Left renal pelvis (tissue), 4 donors: ENCODE measurements at regions not wholly inside any gene's neighbourhood (a gene's known extent, or its start where the extent isn't known, plus 50 kb on each side); places are given as distances from the start of the nearest gene placed in this dataset.
"Not testable (repeated sequence)": the region's sequence is repeated elsewhere in the genome, so short reads cannot be mapped to it uniquely, and the experiment has no call there.

Source experiments
- DNase-seq, 4 donors: peaks; one replicate each; pipeline ENCODE4 v3.0.0-alpha.2; 2013; ENCODE audit warnings: low read depth in 4 of 4, low spot score in 3 of 4

DNA sequence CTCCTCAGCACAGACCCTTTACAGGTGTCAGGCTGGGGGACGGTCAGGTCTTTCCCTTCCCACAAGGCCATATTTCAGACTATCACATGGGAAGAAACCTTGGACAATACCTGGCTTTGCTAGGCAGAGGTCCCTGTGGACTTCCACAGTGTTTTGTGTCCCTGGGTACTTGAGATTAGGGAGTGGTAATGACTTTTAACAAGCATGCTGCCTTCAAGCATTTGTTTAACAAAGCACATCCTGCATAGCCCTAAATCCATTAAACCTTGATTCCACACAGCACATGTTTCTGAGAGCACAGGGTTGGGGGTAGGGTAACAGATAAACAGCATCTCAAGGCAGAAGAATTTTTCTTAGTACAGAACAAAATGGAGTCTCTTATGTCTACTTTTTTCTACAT, 451.2 kb downstream of the PLOD2 start:
- DNase-seq = not testable (repeated sequence)

DNA sequence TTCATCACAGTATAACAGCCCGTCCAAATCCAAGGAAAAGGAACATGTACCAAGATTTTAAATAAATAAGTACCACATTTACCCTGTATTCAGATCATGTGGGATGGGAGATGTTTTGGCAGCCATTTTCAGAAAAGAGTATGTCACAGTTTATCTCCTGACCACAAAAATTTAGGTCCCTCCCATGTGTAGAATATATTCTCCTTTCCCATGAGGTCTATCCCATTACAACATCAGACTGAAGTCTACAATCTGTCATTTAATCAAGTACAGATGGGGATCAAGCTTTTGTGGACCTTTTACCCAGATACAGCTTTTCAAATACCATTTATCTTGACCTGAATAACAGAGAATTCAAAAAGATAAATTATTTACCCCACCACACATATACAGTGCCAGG, 444.5 kb downstream of the PLOD2 start:
- no peak for DNase-seq

DNA sequence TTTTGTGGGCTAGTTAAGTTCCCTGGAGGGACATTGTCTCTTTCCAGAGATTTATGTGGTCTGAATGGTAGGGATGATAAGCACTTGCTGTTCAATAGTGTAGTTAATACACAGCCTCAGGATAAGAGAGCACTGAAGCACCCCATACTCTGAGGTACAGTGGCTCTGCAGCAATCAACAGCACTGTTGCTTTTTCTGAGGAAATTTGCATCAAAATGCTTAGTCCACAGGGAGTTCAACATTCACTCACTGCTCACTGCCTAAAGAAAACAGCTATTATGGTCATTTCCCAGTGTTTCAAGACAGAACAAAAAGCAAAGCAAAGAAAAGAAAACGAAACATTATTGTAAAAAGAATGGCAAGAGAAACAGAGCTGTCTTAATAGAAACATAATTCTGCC, 441.9 kb downstream of the PLOD2 start:
- DNase-seq = no peak

GRCh38 chr3:145721273-145721805, 439.6 kb downstream of the PLOD2 start:
- DNase-seq = no peak

GRCh38 chr3:145721815-145722214, 439.2 kb downstream of the PLOD2 start:
- DNase-seq = no peak

DNA sequence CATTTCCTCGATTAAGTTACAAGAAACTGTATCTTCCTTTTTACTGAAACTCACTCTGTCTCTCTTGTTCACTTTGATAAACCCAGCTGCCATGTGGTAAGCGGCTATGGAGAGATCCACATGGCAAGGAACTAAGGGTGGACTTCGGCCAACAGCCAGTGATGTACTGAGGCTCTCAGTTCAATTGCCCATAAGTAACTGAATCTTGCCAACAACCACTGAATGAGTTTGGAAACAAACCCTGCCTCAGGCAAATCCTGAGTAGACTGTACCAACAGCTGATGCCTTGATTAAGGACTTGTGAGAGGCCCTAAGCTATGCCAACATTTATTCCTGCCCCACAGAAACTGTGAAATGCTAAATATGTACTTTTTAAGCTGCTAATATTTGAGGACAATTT, 433.5 kb downstream of the PLOD2 start:
- no peak for DNase-seq

DNA sequence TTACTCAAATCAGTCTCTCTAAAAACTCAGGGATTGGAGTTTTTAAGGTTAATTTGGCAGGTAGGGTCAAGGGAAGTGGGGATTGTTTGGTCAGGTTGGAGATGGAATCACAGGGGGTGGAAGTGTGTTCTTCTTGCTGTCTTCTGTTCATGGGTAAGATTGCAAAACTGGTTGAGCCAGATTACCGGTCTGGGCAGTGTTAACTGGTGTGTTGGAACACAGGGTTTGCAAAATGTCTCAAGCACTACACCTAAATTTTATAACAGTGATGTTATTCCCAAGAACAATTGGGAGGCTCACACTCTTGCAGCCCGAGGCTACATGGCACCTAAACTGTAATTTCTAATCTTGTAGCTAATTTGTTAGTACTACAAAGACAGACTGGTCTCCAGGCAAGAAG, 425.4 kb downstream of the PLOD2 start:
- DNase-seq = no peak

DNA sequence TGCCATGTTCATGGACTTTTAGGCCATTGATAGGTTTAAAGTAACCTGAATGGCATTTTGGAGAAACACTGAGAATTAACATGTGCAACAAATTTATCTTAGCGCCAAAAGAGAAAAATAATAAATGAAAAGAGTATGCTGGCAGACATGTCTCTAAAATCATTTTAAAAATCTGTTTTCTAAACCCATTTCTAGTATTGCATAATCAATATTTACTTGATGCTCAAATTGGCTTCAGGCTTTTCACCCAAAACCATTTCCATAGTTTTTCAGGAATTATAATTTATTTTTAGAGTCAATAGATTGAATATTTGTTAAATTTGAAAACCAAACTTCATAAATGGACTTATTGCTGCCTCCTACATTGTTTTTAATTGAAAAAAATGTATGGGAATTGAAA, 423.0 kb downstream of the PLOD2 start:
- DNase-seq = no peak

DNA sequence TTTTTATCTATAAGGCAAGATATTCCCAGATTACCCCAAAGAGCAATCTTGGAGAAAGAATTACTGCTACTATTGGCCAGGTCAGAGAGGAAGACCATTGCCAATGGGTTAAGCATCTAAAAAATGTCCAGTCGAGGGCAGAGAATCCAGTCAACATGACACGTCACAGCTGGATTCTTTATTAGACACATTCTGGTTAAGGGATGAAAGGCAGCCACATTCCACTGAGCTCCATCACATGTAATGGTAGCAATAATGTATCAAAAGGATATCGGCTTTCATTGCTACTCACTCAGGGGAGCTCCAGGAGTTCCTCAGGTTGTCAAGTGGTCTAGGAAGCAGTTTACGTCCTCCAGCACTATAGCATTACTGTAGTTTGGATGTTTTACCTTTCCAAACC, 421.1 kb downstream of the PLOD2 start:
- DNase-seq = no peak

- DNase-seq = no peak
These were observed 410.3 kb downstream of the PLOD2 start for GRCh38 chr3:145750657-145751056.

GRCh38 chr3:145752576-145752975, 408.4 kb downstream of the PLOD2 start:
- no peak for DNase-seq

DNA sequence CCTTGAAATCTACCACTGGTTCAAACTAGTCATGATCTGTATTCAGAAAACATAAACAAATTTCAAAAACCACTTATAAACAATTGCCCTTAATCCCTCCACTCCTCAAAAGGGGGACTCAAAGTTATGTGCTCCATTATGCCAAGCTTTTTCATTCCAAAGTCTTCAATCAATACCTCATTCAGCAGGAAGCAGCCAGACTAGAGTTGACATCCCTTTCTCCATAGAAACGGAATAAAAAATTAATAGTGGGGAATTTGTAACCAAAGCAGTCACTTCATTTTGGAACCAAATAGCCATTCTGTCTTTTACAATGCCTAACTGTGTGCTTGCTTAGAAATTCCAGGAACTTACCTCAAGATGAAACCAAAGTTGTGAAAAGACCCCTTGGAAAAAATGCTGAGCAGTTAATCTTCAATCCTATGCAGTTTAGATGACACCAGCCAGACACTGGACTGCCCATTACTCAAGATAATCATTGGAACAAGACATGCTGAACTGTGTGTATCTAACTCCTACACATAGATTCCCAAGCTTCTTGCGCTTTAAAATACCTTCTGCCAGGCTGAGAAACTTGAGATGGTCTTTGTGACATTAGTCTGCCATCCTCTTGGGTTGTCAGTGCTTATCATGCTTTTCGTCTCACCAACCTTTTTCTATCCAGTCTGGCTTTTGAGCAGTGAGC, 406.2 kb downstream of the PLOD2 start:
- DNase-seq = peak in 3 of 4 donors; percentile 6 to 32 (median 10)

- no peak for DNase-seq
These were observed 400.9 kb downstream of the PLOD2 start for GRCh38 chr3:145760036-145760435.

DNA sequence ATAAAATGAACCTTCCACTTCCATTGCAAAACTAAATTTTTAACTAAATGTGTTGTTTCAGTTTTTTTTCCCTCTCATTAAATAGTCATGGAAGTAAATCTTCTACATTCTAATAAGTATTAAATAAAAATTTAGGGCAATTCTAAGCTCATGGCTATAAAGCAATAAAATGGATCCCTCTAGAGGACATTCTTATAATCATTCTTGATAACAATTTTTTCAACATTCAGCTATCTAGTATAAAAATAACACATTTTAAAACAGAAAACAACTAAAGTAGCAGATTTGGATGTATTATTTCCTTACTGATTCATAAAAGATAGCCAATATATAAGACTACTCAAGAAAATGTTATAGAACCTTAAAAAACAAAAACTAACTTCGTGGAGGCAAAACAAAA, 393.1 kb downstream of the PLOD2 start:
- no peak for DNase-seq

DNA sequence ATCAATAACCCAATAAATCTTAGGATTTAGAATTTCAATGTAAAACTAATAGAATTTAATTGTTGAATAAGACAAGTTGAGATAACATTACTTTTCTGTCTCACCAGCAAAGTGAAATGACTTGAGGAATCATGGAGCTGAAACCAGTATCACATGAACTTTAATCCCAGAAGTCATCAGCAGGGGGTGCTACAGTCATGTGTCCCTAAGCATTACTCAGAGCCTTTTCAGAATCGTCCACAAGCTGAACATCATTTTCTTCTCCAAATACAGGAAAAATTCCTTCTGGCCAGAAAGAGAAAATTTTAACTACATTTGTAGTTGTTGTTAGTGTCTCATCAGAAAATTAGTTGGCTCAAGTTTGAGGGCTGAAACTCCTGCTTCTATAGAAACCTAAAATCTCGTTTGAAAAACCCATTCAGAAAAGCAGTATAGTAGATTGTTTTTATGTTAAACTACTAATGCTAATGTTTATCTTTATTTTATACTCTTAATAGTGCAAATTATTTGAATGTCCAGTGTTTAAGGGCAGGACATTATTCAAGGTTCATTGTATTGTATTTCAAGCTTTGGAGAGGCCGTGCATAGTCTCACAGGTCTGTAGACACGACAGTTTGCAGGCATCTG, 384.1 kb downstream of the PLOD2 start:
- DNase-seq = peak in 3 of 4 donors; percentile 14 to 17 (median 16)

DNA sequence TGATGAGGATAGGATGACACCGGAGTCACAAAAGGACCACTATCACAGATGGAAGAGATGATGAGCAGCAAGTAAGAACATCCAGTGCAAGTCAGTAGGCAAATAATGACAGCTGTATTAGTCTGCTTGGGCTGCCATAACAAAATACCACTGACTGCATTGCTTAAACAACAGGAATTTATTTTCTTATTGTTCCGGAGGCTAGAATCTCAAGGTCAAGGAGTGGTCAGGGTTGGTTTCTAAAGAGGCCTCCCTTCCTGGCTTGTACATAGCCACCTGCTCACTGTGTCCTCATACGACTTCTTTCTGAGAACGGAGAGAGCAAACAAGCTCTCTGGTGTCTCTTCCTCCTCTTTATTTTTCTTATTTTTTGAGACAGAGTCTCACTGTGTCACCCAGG, 380.7 kb downstream of the PLOD2 start:
- DNase-seq = no peak

DNA sequence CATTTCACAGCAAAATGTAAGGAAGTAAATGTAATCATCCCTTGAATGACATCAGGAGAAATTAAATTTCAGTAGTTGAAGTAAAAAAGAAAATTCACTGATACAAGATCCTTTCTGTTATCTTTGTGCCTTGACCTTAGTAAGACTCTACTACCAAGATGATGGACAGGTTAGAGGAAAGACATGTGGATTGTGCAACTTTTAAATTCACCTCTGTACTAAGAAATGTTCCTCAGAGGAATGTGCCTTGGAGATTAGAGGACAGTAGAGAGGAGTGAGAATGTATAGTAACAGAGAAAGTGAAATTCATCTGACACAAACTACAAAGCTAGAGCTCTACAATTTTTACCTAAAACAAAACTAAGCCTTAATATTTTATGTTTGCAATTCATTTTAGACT, 375.3 kb downstream of the PLOD2 start:
- DNase-seq = no peak

GRCh38 chr3:145798007-145798406, 363.0 kb downstream of the PLOD2 start:
- no peak for DNase-seq

- peak in 1 of 4 donors; percentile 11 for DNase-seq
These were observed 362.1 kb downstream of the PLOD2 start for GRCh38 chr3:145798696-145799537.

DNA sequence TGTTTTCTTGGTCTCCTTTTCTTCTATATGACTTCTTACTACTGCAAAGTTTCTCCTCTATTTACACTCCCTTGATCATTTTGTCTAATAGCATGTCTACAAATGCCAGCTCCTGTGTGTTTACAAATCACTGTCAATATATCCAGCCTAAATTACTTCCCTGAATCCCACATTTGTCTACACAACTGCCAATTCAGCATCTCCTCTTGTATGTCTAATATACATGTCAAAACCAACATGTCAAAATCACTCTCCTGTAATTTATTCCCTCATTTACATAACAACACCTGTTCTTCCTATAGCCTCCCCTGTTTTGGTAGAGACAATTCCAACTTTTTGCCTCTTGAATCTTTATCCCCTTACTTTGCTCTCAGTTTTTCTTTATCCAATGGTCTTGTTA, 359.3 kb downstream of the PLOD2 start:
- DNase-seq = no peak

GRCh38 chr3:145807990-145808389, 353.0 kb downstream of the PLOD2 start:
- peak; percentile 12 to 31 (median 30) for DNase-seq
